CD1c-positive myeloid dendritic cell (primary cell): ENCODE measurements at regions not wholly inside any gene's neighbourhood (a gene's known extent, or its start where the extent isn't known, plus 50 kb on each side); places are given as distances from the start of the nearest gene placed in this dataset.

Source experiments
- DNase-seq: peaks from one replicate; pipeline ENCODE4 v3.0.0-alpha.2; 2016; ENCODE audit errors: extremely low spot score

DNA sequence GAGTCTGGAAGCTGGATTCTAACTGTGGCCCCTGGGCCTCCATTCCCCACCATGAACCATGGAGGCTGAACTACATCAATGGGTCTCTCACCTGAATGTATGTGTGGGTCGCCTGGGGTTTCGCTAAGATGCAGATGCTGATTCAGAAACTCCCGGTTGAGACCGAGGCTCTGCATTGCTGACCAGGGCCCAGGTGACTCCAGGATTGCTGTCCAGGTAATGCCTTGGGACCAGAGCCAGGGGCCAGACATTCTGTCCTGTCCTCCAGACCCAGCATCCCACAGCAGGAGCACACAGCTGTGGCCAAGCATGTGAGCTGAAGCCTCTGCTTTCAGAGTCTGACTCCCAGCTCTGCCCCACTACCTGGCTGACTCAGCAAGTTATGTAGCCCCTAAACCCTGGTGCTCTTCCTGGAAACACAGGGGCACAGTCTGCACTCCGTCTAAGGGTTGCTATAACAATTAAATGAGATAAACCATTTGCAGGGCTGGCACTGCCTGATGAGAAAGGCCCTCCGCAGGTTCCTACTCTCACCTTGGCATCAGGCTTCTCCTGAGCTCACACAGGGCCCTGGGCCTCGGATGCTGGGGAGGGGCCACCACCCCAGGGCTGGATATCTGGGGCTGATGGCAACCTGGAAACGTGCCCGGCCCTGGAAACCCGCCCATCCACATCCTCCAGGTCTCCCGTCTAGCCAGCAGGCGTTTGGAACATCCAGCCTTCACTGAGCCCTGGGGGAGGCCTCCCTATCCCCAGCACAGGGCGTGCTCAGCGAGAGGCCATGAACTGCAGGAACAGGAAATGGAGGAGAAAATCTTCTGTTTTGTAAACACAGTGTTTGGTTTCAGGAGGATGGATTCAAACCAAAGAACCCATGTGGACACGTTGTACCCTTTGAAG lies 175.7 kb downstream of the DLL1 start:
- no peak for DNase-seq

DNA sequence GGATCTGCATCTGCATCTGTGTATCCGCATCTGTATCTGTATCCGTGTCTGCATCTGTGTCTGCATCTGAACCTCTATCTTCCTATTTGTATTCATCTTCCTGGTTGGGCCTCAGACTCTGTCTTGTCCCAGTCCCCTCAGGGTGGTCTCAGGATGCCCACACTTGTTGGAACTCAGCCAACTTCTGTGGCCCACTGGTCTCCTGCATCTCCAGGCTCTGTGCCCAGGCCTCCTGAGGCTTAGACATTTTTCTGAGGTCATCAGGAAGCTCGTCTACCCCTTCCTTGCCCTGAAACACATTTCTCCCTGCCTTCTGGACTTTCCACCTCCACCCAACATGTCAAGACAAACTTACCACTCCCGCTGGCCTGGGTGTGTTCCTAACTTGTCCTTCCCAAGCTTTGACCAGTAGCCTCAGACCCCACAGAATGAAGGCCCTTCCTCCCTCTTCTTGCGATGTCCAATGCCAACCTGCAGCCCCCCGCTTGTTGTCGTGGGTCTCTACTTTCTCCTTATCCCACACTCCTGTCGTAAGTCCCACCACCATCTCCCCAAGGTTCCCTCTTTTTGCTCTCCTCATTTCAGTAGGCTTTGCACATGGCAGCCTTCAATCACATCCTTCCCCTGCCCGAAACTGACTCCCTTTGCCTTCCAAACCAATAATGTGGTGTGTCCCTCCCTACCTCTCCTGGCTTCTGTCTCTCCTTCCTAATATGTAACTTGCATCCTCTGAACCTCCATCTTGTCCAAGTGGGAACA lies 176.5 kb downstream of the DLL1 start:
- no peak for DNase-seq

DNA sequence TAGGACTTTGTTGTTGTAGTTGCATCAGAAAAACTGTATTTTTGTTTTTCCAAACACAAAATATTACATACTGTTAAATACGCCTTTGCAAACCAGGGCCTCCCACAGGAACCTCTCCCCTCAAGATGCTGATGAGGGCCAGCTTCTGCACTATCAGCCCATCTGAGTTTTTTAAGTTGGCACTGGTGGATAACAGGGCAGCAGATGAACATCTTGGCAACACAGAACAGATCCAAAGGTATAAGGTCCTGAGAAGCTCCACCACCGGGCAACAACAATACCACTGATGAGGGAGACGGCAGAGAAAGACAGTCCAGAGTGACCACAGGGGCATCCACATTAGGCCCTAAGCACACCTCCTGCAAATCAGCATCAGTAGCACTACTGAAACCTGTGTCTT lies 177.7 kb downstream of the DLL1 start:
- DNase-seq = no peak

DNA sequence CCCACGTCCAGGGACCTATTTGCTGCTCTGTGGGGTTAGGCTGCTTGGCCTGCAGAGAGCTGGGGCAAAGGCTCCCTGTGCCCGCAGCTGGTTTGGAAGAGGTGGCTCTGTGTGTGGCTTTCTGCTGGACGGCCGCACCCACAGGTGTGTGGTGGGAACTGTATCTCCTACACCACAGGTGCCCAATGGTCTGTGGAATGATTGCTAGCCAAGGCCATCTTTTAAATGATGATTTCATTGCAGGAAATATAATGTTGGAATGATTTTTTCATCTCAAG lies 178.4 kb downstream of the DLL1 start:
- no peak for DNase-seq

DNA sequence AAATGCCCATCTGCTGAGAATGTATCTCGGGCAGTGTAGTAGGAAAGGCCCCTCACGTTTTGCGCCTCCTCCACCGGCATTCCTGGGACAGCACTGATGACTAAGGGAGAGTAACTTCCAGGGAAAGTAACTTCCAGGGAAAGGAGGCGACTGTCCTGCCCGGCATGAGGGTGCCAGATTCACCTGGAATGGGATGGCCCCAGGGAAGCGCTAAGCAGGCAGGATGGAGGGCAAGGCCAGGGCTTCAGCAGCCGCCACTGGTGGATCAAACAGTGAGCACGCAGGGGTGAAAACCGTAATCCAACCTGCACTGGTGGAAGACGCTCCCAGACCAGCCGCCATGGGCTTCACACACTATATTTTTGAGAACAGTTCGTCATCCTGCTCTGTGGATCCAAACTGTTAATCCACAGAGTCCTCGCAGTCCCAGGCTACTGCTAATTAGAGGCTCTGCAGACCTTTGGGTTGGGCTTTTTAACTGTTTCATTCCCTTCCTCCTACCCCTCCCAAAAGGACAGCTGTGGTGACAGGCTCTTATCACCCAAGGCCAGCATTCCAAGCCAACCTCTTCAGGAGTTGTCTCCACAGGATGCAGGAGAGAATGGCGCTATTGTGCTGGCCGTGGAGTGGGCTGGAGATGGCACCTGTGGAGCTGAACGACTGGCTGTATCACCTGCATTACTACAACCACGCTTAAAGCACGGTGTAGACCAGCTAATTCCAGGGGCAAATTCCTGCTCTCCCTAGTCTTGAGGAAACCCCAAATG lies 178.9 kb downstream of the DLL1 start:
- DNase-seq = no peak

DNA sequence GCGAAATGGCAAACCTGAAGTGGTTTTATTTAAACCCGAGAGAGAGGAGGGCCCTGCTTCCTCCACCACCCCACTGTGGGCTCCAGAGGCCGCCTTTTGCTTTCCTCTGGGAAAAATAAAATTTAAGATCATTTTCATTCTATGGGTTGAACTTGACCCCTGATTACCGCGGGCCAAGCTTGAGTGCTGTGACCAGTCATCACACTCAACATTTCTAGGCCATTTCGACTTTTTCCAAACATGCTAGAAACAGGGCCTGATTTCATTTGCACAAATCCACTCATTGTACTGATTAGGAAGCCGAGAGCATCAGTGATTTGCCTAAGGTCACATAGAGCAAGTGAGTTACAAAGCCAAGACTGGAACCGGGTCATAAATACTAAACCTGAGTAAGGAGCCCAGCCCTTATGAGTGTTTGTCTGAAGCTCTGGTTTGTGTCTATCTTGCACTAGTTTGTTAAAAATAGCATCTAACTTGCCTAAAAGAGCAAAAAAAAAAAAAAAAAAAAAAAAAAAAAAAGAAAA lies 179.7 kb downstream of the DLL1 start:
- no peak for DNase-seq

DNA sequence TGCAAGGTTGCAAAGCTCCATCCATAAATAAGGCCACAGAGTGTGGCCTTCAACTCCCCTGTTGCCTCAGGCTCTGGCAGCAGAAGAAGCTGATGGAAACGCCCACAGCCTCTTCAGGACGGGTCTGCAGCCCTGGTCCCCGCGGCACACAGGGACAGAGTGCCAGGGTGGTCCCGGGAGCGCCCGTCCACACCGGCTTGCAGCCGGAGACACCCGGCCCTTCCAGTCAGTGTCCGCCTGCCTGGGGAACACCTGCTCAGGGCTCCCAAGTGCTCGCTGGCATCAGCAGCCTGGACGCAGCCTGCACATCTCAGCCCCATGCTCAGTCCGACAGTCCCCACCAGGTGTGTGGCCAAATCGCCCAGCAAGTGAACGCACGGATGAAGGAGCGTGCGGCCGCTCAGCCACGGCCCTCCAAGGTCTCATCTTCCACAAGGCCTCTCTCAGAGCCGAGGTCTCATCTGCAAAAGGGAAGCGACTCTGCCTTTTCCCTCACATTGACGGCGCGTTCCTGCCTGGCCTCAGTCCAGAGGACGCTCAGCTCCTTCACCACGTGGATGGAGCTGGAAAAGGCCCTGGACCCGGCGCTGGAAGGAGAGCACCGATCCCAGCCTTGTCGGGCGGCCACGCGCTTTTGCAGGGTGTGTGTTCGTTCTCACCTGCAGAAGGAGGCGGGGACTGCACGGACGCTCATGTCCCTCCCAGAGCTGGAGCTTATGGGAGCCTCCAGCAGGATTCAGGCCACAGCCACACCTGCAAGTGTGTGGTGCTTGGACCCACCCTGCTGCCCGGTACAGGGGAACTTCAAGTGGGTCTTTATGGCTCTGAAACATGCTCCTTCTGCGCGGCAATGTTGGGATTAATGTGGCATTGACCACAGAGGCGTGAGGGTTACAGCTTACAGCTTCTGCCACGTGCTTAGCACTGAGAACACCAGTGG lies 180.4 kb downstream of the DLL1 start:
- no peak for DNase-seq

DNA sequence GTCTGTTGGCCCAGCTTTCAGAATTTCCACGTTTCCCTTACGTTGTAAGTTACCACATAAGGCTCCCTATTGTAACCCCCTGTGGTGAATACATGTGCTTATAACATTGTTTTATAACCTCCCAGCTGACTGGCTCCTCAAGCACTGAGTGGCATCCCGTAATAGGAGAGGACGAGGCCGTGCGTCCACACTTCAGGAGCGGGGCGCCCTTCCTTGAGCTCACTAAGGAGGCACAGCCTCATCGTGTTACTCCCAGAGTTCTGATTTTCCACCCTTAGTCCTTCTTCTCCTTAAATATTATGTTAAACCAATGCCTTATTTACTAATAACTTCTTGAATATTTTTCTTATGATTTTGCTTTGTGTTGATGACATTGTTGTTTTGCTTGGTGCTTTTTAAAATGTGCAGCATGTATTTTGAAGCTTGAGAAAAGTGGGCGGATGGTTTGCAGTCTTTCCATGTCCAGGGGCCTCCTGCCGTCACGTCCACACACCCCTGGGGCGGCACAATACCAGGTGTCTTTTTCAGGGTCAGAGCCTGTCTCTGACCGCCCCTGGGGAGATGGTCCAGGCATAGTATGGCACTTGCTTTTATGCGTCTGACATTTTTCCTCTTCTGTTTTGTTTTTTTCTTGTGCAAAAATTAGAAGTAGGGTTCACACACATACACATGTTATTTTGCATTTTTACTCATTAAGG lies 181.8 kb downstream of the DLL1 start:
- no peak for DNase-seq

DNA sequence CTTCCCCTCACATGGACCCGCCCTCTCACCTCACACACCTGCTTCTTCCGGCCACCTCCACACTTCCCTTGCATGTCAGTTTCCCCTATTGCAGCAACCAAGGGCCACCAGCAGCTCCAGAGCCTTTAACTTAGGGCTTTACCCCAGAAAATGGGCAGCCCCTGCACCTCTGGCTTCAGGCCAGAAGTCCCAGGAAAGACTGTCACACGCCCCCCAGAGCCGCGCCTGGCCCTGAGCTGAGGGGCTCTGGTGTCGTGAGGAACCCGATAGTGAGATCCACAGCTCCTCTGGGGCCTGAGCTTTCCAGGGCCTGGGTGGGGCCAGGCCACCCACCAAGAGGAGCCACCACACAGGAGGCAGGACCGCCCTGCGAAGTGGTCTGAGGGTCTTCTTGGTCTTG lies 182.4 kb downstream of the DLL1 start:
- DNase-seq = no peak

DNA sequence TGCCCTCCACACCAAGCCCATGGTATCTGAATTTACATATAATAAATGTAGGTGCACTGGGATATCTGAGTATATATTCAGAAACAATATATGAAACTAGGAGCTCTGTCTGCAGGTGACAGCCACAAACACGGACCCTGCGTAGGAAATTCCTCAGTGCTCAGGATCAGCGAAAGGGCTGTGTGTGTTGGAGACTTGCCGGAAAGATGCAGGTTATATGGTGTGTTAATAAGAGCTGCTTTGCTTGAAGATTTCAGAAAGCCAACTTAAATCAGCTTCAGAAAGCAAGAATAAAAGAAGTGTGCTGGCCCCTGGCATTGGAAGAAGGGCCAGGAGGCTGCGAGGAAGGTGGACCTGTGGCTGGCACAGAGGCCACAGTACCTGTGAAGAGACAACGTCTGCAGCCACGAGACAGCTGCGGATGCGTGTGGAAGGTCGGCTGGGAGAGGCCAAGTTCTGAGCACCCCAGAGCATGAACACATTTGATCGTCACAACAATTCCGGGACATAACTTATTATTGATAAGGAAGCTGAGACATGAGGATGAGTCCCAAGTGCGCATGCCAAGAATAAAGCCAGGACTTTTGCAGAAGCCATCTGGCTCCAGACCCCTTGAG lies 183.2 kb downstream of the DLL1 start:
- no peak for DNase-seq

DNA sequence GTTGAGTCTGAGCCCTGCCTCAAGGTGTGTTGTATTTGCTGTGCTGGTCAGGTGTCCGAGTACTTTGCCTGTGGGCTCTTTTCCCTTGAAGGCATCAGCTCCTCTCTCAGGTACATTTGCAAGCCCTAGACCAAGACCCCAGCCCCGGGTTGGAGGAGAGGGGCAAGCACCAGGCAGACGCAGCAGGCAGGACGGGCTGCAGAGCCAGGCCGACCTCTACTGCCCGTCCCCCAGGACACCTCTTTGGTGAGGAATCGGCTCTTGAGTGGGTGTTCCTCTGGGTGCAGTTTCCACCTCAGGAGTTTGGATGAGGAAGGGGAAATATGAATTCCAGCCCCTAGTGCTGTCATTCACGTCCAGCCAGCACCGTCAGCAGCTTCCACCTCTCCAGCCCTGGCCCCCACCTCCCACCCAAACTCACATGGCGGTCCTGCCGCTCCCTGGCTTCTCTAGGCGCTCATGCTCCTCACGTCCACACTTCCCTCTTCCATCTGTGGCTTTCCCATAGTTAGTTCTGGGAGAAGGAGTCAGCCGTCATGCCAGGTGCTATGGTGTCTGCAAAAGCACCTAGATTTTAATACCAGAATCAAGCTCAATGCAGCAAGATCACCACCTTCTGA lies 183.9 kb downstream of the DLL1 start:
- DNase-seq = no peak

DNA sequence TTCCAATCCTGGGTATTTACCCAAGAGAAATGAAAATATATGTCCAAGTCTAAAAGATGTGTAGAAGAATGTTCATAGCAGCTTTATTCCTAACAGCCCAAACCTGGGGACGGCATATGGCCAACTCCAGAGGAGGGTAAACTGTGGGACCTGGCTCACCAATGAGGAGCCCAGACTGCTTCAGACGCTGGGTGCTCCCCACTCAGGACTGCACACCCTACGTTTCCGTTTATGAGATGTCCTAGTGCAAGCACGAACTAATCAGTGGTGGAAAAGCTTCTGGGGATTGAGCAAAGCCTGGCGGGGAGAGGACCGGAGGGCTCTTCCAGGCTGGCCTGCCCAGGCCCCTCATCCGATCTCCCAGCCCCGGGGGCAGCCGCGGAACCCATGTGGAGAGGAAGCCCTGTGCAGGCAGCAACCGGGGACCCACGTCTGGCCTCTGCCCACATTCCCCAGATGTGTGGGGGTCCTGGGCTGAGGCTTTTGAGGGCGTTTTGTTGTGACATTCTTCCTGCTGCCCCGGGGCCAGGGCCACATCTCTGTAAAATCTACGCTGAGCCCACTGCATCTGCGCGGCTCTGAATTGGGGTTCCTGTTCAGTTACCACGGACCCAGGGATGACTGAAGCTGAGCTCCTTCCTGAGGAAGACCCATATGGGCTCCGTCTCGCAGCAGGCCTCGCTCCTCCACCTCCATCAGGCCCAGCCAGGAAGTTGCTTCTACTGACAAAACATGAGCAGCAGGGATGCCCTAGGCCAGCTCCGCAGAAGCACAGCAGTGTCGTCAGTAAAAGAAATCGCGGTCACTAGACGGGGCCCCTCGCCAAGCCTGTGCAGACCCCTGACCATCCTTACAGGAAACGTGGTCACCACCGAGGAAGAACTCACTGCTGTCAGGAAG lies 188.0 kb downstream of the DLL1 start:
- no peak for DNase-seq

DNA sequence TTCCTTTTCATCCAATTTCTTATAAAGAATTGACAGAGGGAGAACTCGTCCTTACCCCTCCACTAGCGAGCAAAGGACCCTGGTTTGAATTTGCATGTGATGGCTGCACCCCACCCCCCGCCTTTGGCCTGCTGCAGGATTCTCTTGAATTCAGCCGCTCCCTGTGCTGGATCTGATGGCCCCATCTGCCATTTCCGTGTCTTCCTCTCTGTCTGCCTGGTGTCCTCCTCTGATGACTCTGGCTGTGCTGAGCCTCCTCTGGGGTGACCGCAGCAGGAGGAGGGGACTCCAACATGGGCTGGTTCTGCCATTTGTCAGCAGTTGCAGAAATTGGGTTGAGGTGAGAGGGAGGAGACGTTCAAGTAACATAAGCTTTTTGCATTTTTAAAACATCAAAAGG lies 188.8 kb downstream of the DLL1 start:
- no peak for DNase-seq

DNA sequence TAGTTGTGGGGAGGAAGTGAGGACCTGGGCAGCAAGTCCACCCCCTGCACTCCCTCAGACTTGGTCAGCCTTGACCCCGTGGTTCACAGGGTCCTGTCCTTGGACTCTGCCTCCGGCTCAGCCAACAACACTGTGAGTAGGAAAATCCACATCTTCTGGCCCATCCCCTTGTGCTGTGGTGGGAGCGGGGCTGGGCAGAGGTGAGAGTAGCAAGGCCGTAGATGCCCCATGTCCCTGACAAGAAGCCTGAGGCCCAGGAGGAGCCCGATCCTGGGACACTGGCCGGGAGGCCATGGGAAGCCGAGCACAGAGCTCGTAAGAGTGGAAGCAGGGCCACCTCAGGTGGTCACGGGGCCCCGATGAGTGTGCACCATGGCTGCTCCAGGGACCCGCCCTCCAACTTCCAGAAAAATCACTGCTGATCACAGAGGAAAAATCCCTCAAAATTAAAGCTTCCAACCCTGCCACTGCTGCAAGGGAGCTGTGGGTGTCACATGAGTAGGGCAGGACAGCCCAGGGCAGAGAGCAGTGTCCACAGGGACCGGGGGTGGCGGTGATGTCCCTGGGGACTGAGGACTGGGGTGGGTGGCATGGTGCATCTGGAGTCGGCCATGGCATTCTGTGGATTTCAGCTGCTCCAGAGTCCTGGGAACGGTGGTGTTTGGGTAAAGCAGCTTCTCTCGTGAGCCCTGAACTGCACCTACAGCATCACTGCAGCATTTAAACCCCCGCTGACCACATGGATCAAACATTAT lies 189.4 kb downstream of the DLL1 start:
- no peak for DNase-seq

DNA sequence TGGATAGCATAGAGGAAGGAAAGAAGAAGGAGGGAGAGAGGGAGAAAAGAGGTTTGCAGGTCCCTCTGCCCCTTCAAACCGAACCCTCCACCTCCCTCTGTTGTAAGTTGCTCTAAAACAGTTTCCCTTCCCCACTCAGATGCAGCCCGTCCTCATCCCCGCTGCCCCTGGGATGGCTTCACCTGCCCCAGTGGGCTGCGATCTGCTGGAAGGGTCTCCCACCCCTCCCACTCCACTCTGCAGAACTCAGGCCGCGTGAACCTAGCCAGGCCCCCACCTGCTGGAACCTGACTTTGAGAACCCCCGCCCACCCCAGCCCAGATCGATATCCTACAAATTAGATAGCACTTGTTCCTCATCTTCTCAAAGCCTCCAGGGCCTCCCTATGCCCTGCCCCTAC lies 190.8 kb downstream of the DLL1 start:
- DNase-seq = no peak

DNA sequence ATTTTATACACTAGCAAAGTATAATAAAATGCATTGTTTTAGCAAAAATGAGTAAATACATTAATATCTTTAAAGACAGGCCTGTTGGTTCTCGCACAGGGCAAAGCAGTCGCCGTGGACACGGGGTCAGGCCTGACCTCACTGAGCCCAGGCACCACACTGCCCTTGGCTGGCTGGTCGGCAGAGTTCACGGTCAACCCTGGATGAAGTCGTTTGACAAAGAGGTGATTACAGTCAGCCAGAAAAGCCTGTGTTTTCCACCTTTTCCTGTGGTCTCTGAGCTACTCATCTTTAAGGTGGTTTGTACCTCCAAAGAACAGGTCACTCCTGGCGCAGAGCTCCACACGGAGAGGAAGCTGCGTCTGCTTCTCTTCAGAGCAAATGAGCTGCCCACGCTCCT lies 191.5 kb downstream of the DLL1 start:
- no peak for DNase-seq

DNA sequence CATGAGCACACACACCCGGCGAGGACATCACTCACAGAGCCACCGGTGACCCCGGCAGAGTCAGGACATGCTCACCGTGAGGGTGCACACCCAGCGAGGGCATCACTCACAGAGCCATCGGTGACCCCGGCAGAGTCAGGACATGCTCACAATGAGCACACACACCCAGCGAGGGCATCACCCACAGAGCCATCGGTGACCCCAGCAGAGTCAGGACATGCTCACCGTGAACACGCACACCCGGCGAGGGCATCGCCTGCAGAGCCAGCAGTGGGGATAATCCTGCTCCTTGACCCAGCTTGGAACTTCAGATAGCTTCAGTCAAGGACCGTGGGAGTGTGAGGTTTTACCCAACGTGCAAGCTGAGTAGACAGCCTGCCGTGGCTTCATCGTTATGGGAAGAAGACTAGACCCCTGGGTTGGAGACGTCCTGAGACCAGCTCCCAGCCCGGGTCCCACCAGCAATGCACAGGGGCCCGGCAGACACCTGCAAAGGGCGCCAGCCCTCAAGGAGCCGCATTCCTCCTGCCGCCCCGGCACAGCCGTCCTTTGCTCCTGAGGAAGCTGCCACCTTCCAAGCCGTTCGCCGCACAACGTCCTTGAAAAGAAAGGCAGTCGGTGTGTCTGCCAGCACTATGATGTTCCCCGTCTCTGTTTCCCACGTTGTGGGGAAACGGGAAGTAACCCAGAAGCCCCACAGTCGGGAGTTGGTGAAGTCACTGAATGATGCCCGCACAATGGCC lies 192.3 kb downstream of the DLL1 start:
- DNase-seq = no peak
